IPS-15b (cell line): ENCODE measurements at regions not wholly inside any gene's neighbourhood (a gene's known extent, or its start where the extent isn't known, plus 50 kb on each side); places are given as distances from the start of the nearest gene placed in this dataset.
"Not testable (repeated sequence)": the region's sequence is repeated elsewhere in the genome, so short reads cannot be mapped to it uniquely, and the experiment has no call there.

Experiments
- H3K27me3 ChIP-seq: one replicate; pipeline ENCODE4 v1.6.1; 2013; ENCODE audit warnings: low read length; ENCODE audit not compliant: control insufficient read depth, insufficient read depth
- H3K36me3 ChIP-seq: one replicate; pipeline ENCODE4 v1.6.1; 2013; ENCODE audit warnings: low read length; ENCODE audit not compliant: control insufficient read depth, insufficient read depth
- H3K4me1 ChIP-seq: one replicate; pipeline ENCODE4 v1.6.1; 2013; ENCODE audit warnings: mild to moderate bottlenecking, low read length; ENCODE audit not compliant: control insufficient read depth, insufficient read depth
- H3K4me3 ChIP-seq: one replicate; pipeline ENCODE4 v1.5.1; 2013; ENCODE audit warnings: low read depth, low read length
- H3K9ac ChIP-seq: one replicate; pipeline ENCODE4 v1.6.1; 2013; ENCODE audit warnings: low read depth, mild to moderate bottlenecking, low read length
- H3K9me3 ChIP-seq: one replicate; pipeline ENCODE4 v1.6.1; 2013; ENCODE audit warnings: mild to moderate bottlenecking, low read length; ENCODE audit not compliant: control insufficient read depth, insufficient read depth

- no peaks in the 10 kb centered on the region for H3K27me3 ChIP-seq
- no peak overlapping the region for H3K4me3 ChIP-seq
- no peaks in the 10 kb centered on the region for H3K9me3 ChIP-seq
- H3K9ac ChIP-seq, result no peak overlapping the region
- no peaks in the 10 kb centered on the region for H3K36me3 ChIP-seq
- no peaks in the 10 kb centered on the region for H3K4me1 ChIP-seq
Measured at GRCh38 chr6:78231002-78231401, 578.2 kb downstream of the MEI4 start.

GRCh38 chr6:78243519-78243918 lies 590.7 kb downstream of the MEI4 start:
- Histone ChIP-seq H3K4me3 (no peak overlapping the region), H3K27me3 (no peaks in the 10 kb centered on the region), H3K36me3 (no peaks in the 10 kb centered on the region), H3K4me1 (no peaks in the 10 kb centered on the region), H3K9ac (no peak overlapping the region), H3K9me3 (no peaks in the 10 kb centered on the region)

DNA sequence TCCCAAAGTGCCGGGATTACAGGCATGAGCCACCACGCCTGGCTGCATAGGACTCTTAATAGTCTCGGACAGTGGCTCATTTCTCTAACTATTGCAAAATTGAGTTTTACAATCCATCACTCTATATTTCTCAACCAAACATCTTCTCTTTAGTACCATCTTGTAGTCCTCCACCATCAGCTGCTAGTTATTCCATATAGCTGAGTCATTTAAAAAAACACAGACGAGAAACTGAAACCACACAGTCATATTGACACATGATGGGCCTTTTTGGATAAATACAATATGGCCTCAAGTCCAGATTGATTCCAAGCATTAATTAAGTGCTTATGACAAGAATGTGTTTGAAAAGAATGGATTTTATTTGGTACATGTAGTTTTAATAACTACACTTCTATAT lies 599.1 kb downstream of the MEI4 start:
- H3K9me3 ChIP-seq, result no peaks in the 10 kb centered on the region
- H3K9ac ChIP-seq, result no peak overlapping the region
- no peaks in the 10 kb centered on the region for H3K27me3 ChIP-seq
- H3K36me3 ChIP-seq, result no peaks in the 10 kb centered on the region
- H3K4me1 ChIP-seq, result no peaks in the 10 kb centered on the region
- no peak overlapping the region for H3K4me3 ChIP-seq

- Histone ChIP-seq H3K9me3 (no peaks in the 10 kb centered on the region), H3K9ac (no peak overlapping the region), H3K4me3 (no peak overlapping the region), H3K27me3 (no peaks in the 10 kb centered on the region), H3K36me3 (no peaks in the 10 kb centered on the region), H3K4me1 (no peaks in the 10 kb centered on the region)
Measured at GRCh38 chr6:78253618-78254017, 600.8 kb downstream of the MEI4 start.

DNA sequence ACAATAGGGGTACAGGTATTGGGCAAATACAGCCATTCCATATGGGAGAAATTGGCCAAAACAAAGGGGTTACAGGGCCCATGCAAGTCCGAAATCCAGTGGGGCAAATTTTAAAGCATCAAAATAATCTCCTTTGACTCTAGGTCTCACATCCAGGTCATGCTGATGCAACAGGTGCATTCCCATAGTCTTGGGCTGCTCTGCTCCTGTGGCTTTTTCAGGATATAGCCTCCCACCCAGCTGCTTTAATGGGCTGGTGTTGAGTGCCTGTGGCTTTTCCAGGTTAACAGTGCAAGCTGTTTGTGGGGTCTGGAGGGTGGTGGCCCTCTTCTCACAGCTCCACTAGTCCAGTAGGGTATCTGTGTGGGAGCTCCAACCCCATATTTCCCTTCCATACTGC lies 607.1 kb downstream of the MEI4 start:
- H3K9ac ChIP-seq, result no peak overlapping the region
- H3K27me3 ChIP-seq, result no peaks in the 10 kb centered on the region
- H3K9me3 ChIP-seq, result no peaks in the 10 kb centered on the region
- H3K36me3 ChIP-seq, result no peaks in the 10 kb centered on the region
- H3K4me3 ChIP-seq, result no peak overlapping the region
- no peaks in the 10 kb centered on the region for H3K4me1 ChIP-seq

GRCh38 chr6:78260427-78260826 lies 606.9 kb upstream of the IRAK1BP1 start:
- H3K9ac ChIP-seq, H3K4me1 ChIP-seq, H3K36me3 ChIP-seq, H3K9me3 ChIP-seq, H3K4me3 ChIP-seq, H3K27me3 ChIP-seq: not testable (repeated sequence)

DNA sequence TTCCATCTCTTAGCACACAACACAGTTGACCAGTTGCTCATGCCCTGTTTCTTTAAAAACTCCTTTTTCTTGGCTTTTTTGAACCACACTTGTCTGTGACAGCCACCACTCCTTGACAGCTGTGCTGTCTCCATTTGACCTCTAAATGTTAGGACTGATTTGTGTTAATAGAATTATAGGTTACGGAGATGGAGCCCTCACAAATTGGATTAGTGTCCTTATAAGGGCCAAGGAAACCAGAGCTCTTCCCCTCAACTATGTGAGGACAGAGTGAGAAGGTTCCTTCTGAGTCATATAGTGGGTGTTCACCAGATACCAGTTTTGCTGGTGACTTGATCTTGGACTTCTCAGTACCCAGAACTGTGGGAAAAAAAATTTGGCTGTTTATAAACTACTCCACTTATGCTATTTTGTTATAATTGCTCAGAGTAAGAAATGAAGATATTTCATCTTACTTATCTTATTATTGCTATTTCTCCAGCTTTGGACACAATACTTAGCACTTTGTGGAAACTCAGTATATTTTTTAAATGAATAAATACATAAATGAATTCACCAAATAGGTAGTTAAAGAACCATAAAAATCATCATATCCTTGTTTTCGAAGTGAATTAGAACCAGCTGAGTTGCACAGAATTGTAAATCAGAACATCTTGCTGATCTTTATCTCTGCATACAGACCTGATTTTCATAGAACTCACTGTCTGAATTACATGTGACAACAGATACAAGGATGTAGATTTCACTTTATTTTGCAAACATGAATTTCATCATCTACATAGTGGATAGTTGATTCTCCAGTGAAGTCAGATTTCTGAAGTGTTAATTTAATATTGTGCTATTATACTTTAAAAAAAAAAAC lies 598.5 kb upstream of the IRAK1BP1 start:
- Histone ChIP-seq H3K9me3 (no peaks in the 10 kb centered on the region), H3K9ac (no peak overlapping the region), H3K4me1 (no peaks in the 10 kb centered on the region), H3K27me3 (no peaks in the 10 kb centered on the region), H3K36me3 (no peaks in the 10 kb centered on the region), H3K4me3 (no peak overlapping the region)

- Histone ChIP-seq H3K36me3 (no peaks in the 10 kb centered on the region), H3K4me1 (no peaks in the 10 kb centered on the region), H3K27me3 (no peaks in the 10 kb centered on the region), H3K9me3 (no peaks in the 10 kb centered on the region), H3K9ac (no peak overlapping the region), H3K4me3 (no peak overlapping the region)
Measured at GRCh38 chr6:78300885-78301284, 566.5 kb upstream of the IRAK1BP1 start.

DNA sequence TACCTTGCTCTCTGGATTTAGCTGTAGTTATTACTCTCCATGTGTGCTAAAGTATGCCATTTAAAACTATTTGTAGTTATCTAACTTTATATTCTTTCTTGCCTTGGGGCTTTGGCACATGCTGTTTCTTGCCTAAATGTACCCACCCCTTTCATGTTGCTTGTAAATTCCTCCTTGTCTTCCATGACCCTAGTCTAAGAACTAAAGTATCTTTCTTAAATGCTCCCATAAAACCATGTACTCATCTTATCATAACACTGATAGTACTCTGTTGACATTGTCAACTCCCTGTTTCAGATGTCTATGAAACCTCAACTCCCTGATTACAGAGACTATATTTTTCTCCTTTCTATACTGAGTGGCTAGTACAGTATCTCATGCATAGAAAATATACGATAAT lies 564.9 kb upstream of the IRAK1BP1 start:
- Histone ChIP-seq H3K4me3 (no peak overlapping the region), H3K9ac (no peak overlapping the region), H3K36me3 (no peaks in the 10 kb centered on the region), H3K27me3 (no peaks in the 10 kb centered on the region), H3K9me3 (no peaks in the 10 kb centered on the region), H3K4me1 (no peaks in the 10 kb centered on the region)

GRCh38 chr6:78308025-78308424 lies 559.3 kb upstream of the IRAK1BP1 start:
- no peaks in the 10 kb centered on the region for H3K9me3 ChIP-seq
- no peaks in the 10 kb centered on the region for H3K27me3 ChIP-seq
- H3K36me3 ChIP-seq, result no peaks in the 10 kb centered on the region
- H3K9ac ChIP-seq, result no peak overlapping the region
- no peak overlapping the region for H3K4me3 ChIP-seq
- no peaks in the 10 kb centered on the region for H3K4me1 ChIP-seq

- no peaks in the 10 kb centered on the region for H3K9me3 ChIP-seq
- no peaks in the 10 kb centered on the region for H3K4me1 ChIP-seq
- no peaks in the 10 kb centered on the region for H3K27me3 ChIP-seq
- no peak overlapping the region for H3K4me3 ChIP-seq
- no peak overlapping the region for H3K9ac ChIP-seq
- H3K36me3 ChIP-seq, result no peaks in the 10 kb centered on the region
Measured at GRCh38 chr6:78322068-78322845, 545.1 kb upstream of the IRAK1BP1 start.

- H3K36me3 ChIP-seq, result no peaks in the 10 kb centered on the region
- no peak overlapping the region for H3K4me3 ChIP-seq
- H3K9me3 ChIP-seq, result no peaks in the 10 kb centered on the region
- no peak overlapping the region for H3K9ac ChIP-seq
- H3K4me1 ChIP-seq, result no peaks in the 10 kb centered on the region
- H3K27me3 ChIP-seq, result no peaks in the 10 kb centered on the region
Measured at GRCh38 chr6:78324213-78324612, 543.1 kb upstream of the IRAK1BP1 start.
